NT2/D1 (cell line): ENCODE measurements at regions not wholly inside any gene's neighbourhood (a gene's known extent, or its start where the extent isn't known, plus 50 kb on each side); places are given as distances from the start of the nearest gene placed in this dataset.
"Not testable (repeated sequence)": the region's sequence is repeated elsewhere in the genome, so short reads cannot be mapped to it uniquely, and the experiment has no call there.

Experiments used
- DNase-seq: peaks from one replicate; pipeline ENCODE4 v3.0.0-alpha.2; 2011; ENCODE audit warnings: low read depth, low spot score
- H3K27me3 ChIP-seq: 2 replicates; pipeline ENCODE4 v1.6.0; 2011; ENCODE audit warnings: mild to moderate bottlenecking; ENCODE audit not compliant: insufficient read length, insufficient read depth
- H3K36me3 ChIP-seq: 2 replicates; pipeline ENCODE4 v1.6.1; 2011; ENCODE audit warnings: mild to moderate bottlenecking, low read length, mixed read lengths; ENCODE audit not compliant: insufficient read depth, insufficient read length
- H3K4me1 ChIP-seq: 2 replicates; pipeline ENCODE4 v1.5.1; 2011; ENCODE audit not compliant: insufficient read depth, insufficient read length
- H3K4me3 ChIP-seq: 2 replicates; pipeline ENCODE4 v1.5.1; 2011; ENCODE audit warnings: low read depth; ENCODE audit not compliant: insufficient read length
- H3K9ac ChIP-seq: 2 replicates; pipeline ENCODE4 v1.6.0; 2011; ENCODE audit warnings: low read depth; ENCODE audit not compliant: insufficient read length
- H3K9me3 ChIP-seq: 2 replicates; pipeline ENCODE4 v1.5.1; 2011; ENCODE audit warnings: mild to moderate bottlenecking, low read length; ENCODE audit not compliant: insufficient read depth
- SUZ12 ChIP-seq: IDR thresholded peaks from 2 replicates; pipeline ENCODE4 v1.6.1; 2011; ENCODE audit not compliant: insufficient read length, insufficient read depth; ENCODE audit errors: extremely low read depth
- YY1 ChIP-seq: IDR thresholded peaks from 2 replicates; pipeline ENCODE4 v1.6.1; 2011; ENCODE audit not compliant: insufficient read length, insufficient read depth
- ZNF274 ChIP-seq: IDR thresholded peaks from 2 replicates; pipeline ENCODE4 v1.6.1; 2011; ENCODE audit warnings: mild to moderate bottlenecking, low read depth, low read length

GRCh38 chr2:209141142-209141541 is 282.7 kb upstream of the MAP2 start:
- no peaks in the 10 kb centered on the region for H3K36me3 ChIP-seq
- H3K4me1 ChIP-seq, result no peaks in the 10 kb centered on the region
- DNase-seq, result no peak
- no peak overlapping the region for H3K9ac ChIP-seq
- no peaks in the 10 kb centered on the region for H3K27me3 ChIP-seq
- no peaks in the 10 kb centered on the region for H3K9me3 ChIP-seq
- no peak for TF ChIP-seq SUZ12
- no peak for TF ChIP-seq YY1
- no peak for TF ChIP-seq ZNF274
- no peak overlapping the region for H3K4me3 ChIP-seq

- TF ChIP-seq ZNF274 (no peak), YY1 (no peak), SUZ12 (no peak)
- Histone ChIP-seq H3K27me3 (no peaks in the 10 kb centered on the region), H3K36me3 (no peaks in the 10 kb centered on the region), H3K4me1 (no peaks in the 10 kb centered on the region), H3K9me3 (no peaks in the 10 kb centered on the region), H3K4me3 (no peak overlapping the region), H3K9ac (no peak overlapping the region)
- no peak for DNase-seq
Observed at GRCh38 chr2:209141818-209142217, 282.0 kb upstream of the MAP2 start.

GRCh38 chr2:209145220-209145691 is 278.6 kb upstream of the MAP2 start:
- not testable (repeated sequence) for H3K9me3 ChIP-seq, DNase-seq, H3K36me3 ChIP-seq, H3K27me3 ChIP-seq, H3K4me1 ChIP-seq, H3K9ac ChIP-seq, H3K4me3 ChIP-seq

- DNase-seq, result peak; percentile 16
- Histone ChIP-seq H3K9me3 (no peaks in the 10 kb centered on the region), H3K27me3 (no peaks in the 10 kb centered on the region), H3K36me3 (no peaks in the 10 kb centered on the region), H3K4me3 (no peak overlapping the region), H3K4me1 (no peaks in the 10 kb centered on the region), H3K9ac (no peak overlapping the region)
- TF ChIP-seq YY1 (no peak), SUZ12 (no peak), ZNF274 (no peak)
Observed at GRCh38 chr2:209145941-209146681, 277.7 kb upstream of the MAP2 start.

- Histone ChIP-seq H3K4me1 (no peaks in the 10 kb centered on the region), H3K36me3 (no peaks in the 10 kb centered on the region), H3K27me3 (no peaks in the 10 kb centered on the region), H3K4me3 (no peak overlapping the region), H3K9me3 (no peaks in the 10 kb centered on the region), H3K9ac (no peak overlapping the region)
- DNase-seq, result no peak
- TF ChIP-seq YY1 (no peak), SUZ12 (no peak), ZNF274 (no peak)
Observed at GRCh38 chr2:209146682-209147320, 277.0 kb upstream of the MAP2 start.

- Histone ChIP-seq H3K9ac (no peak overlapping the region), H3K9me3 (no peaks in the 10 kb centered on the region), H3K4me1 (no peaks in the 10 kb centered on the region), H3K36me3 (no peaks in the 10 kb centered on the region), H3K4me3 (no peak overlapping the region), H3K27me3 (no peaks in the 10 kb centered on the region)
- no peak for TF ChIP-seq ZNF274
- no peak for TF ChIP-seq YY1
- TF ChIP-seq SUZ12, result no peak
- DNase-seq, result no peak
Observed at GRCh38 chr2:209147981-209148380, 275.9 kb upstream of the MAP2 start.

- Histone ChIP-seq H3K9ac (no peak overlapping the region), H3K9me3 (no peaks in the 10 kb centered on the region), H3K4me1 (no peaks in the 10 kb centered on the region), H3K4me3 (no peak overlapping the region), H3K36me3 (no peaks in the 10 kb centered on the region), H3K27me3 (no peaks in the 10 kb centered on the region)
- DNase-seq, result no peak
- TF ChIP-seq SUZ12, result no peak
- no peak for TF ChIP-seq ZNF274
- TF ChIP-seq YY1, result no peak
Observed at GRCh38 chr2:209160800-209161588, 262.9 kb upstream of the MAP2 start.
